GM23338 (cell line): ENCODE measurements at regions not wholly inside any gene's neighbourhood (a gene's known extent, or its start where the extent isn't known, plus 50 kb on each side); places are given as distances from the start of the nearest gene placed in this dataset.

Source experiments
- ATAC-seq: fragments of 200-7000 bp; cut with Tn5 transposase; 3 replicates; pipeline ENCODE4 v1.9.1; 2020
- DNase-seq: peaks from one replicate; pipeline ENCODE4 v3.0.0-alpha.2; 2015; ENCODE audit warnings: low spot score
- H2AFZ ChIP-seq: fragments of 200-600 bp; sonication (generic); 2 replicates; pipeline ENCODE4 v1.8.0; 2016; ENCODE audit warnings: antibody characterized with exemption, mild to moderate bottlenecking, moderate library complexity
- H3F3A ChIP-seq: fragments of 200-600 bp; sonication (generic); replicated peaks from 2 replicates; pipeline ENCODE4 v1.8.0; 2017; ENCODE audit warnings: antibody characterized with exemption, mixed run types, low read depth
- H3K27ac ChIP-seq: fragments of 200-600 bp; sonication (generic); 2 replicates; pipeline ENCODE4 v1.6.1; 2016; ENCODE audit warnings: low read depth
- H3K27me3 ChIP-seq: fragments of 200-600 bp; sonication (generic); 2 replicates; pipeline ENCODE4 v1.8.0; 2016; ENCODE audit warnings: mild to moderate bottlenecking, mixed run types, moderate library complexity; ENCODE audit not compliant: insufficient read depth
- H3K36me3 ChIP-seq: fragments of 200-600 bp; sonication (generic); 2 replicates; pipeline ENCODE4 v1.8.0; 2016; ENCODE audit warnings: mild to moderate bottlenecking; ENCODE audit not compliant: insufficient read depth
- H3K4me1 ChIP-seq: fragments of 200-600 bp; sonication (generic); 2 replicates; pipeline ENCODE4 v1.8.0; 2016; ENCODE audit warnings: mild to moderate bottlenecking, moderate library complexity; ENCODE audit not compliant: insufficient read depth
- H3K4me2 ChIP-seq: fragments of 200-600 bp; sonication (generic); 2 replicates; pipeline ENCODE4 v1.7.1; 2017; ENCODE audit warnings: mixed run types
- H3K4me3 ChIP-seq: fragments of 200-600 bp; sonication (generic); 2 replicates; pipeline ENCODE4 v1.6.1; 2016; ENCODE audit warnings: mixed run types
- H3K79me2 ChIP-seq: fragments of 200-600 bp; sonication (generic); replicated peaks from 2 replicates; pipeline ENCODE4 v1.8.0; 2017; ENCODE audit warnings: mild to moderate bottlenecking; ENCODE audit not compliant: insufficient read depth
- H3K9me2 ChIP-seq: fragments of 200-600 bp; sonication (generic); 2 replicates; pipeline ENCODE4 v1.8.0; 2017; ENCODE audit not compliant: insufficient read depth
- H4K20me1 ChIP-seq: fragments of 200-600 bp; sonication (generic); replicated peaks from 2 replicates; pipeline ENCODE4 v1.8.0; 2017; ENCODE audit warnings: mild to moderate bottlenecking; ENCODE audit not compliant: insufficient read depth
- H3K27ac Mint-ChIP-seq: 2 replicates; pipeline ENCODE4 v1.8.0; 2020; ENCODE audit warnings: inconsistent platforms, mild to moderate bottlenecking, moderate library complexity, mixed read lengths
- H3K27me3 Mint-ChIP-seq: 3 replicates; pipeline ENCODE4 v1.8.0; 2022; ENCODE audit warnings: low read depth, mild to moderate bottlenecking, moderate library complexity, mixed read lengths, inconsistent platforms; ENCODE audit not compliant: insufficient read depth, poor library complexity
- H3K36me3 Mint-ChIP-seq: 3 replicates; pipeline ENCODE4 v1.8.0; 2021; ENCODE audit warnings: low read depth, mild to moderate bottlenecking, inconsistent platforms, moderate library complexity, mixed read lengths
- H3K4me1 Mint-ChIP-seq: 3 replicates; pipeline ENCODE4 v1.8.0; 2020; ENCODE audit warnings: mild to moderate bottlenecking, inconsistent platforms, mixed read lengths
- H3K4me3 Mint-ChIP-seq: 3 replicates; pipeline ENCODE4 v1.8.0; 2021; ENCODE audit warnings: moderate library complexity, mild to moderate bottlenecking, inconsistent platforms, mixed read lengths
- H3K9me3 Mint-ChIP-seq: 3 replicates; pipeline ENCODE4 v1.8.0; 2020; ENCODE audit warnings: moderate library complexity, mild to moderate bottlenecking, inconsistent platforms, mixed read lengths
- CREB1 ChIP-seq: fragments of 250-450 bp; sonication (Bioruptor Pico); IDR thresholded peaks from 2 replicates; pipeline ENCODE4 v1.5.0; 2020; ENCODE audit warnings: low read depth, mild to moderate bottlenecking, moderate library complexity
- EZH2 ChIP-seq: fragments of 200-600 bp; sonication (generic); IDR thresholded peaks from one replicate; pipeline ENCODE4 v1.8.0; 2017; ENCODE audit warnings: antibody characterized with exemption, mild to moderate bottlenecking, low read depth; ENCODE audit not compliant: unreplicated experiment
- EZH2phosphoT487 ChIP-seq: fragments of 200-600 bp; sonication (generic); IDR thresholded peaks from one replicate; pipeline ENCODE4 v1.8.1; 2018; ENCODE audit warnings: antibody characterized with exemption; ENCODE audit not compliant: unreplicated experiment
- JUNB ChIP-seq: IDR thresholded peaks from one replicate; pipeline ENCODE4 v1.6.1; 2016; ENCODE audit warnings: antibody characterized with exemption; ENCODE audit not compliant: unreplicated experiment
- NANOG ChIP-seq: IDR thresholded peaks from 2 replicates; pipeline ENCODE4 v1.6.1; 2016; ENCODE audit warnings: antibody characterized with exemption, borderline replicate concordance
- ZNF114 ChIP-seq: fragments of 250-450 bp; sonication (Bioruptor Pico); IDR thresholded peaks from 2 replicates; pipeline ENCODE4 v1.5.0; 2020; ENCODE audit warnings: mild to moderate bottlenecking, moderate library complexity
- ZNF331 ChIP-seq: fragments of 250-450 bp; sonication (Bioruptor Pico); IDR thresholded peaks from 2 replicates; pipeline ENCODE4 v1.5.0; 2020; ENCODE audit warnings: low read depth, mild to moderate bottlenecking, moderate library complexity
- TF ChIP-seq, protein P1 (sequence below): IDR thresholded peaks from 2 replicates; pipeline ENCODE4 v1.6.1; 2016; ENCODE audit warnings: antibody characterized with exemption
- TF ChIP-seq, protein P2 (sequence below): IDR thresholded peaks from one replicate; pipeline ENCODE4 v1.6.1; 2018; ENCODE audit warnings: antibody characterized with exemption; ENCODE audit not compliant: unreplicated experiment
- TF ChIP-seq, protein P3 (sequence below): fragments of 250-450 bp; sonication (Bioruptor Pico); IDR thresholded peaks from 2 replicates; pipeline ENCODE4 v1.5.0; 2020; ENCODE audit warnings: mild to moderate bottlenecking, moderate library complexity
- TF ChIP-seq, protein P4 (sequence below), 2 experiments: fragments of 200-600 bp in 1 of 2; sonication (generic) in 1 of 2; conservative IDR thresholded peaks; 2 replicates each; pipeline versions ENCODE4 v1.5.1 to v1.6.1; 2016 to 2017; ENCODE audit warnings: antibody characterized with exemption in 2 of 2, low read depth in 2 of 2, mild to moderate bottlenecking in 2 of 2, moderate library complexity in 1 of 2

DNA sequence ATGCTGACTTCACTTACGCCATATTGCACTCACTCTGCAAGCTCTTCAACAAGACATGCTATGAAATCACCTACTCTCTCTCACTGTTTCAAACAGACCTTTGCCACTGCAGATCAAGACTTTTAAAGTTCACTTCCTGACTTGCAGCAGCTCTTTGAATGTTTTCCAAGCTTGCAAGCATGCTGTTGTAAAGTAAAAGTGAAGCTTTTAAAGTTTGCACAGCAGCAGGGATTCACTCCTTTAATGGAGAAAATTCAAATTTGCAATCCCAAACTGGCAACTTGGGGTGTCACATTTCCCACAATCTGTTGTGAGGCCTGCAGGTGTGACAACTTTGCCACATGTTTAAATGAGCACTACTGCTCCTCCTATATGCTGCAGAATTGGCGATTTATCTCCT, 270.9 kb downstream of the ALX1 start:
- Histone ChIP-seq H2AFZ (no peak overlapping the region), H3K4me2 (peak overlapping the region; percentile 49)

DNA sequence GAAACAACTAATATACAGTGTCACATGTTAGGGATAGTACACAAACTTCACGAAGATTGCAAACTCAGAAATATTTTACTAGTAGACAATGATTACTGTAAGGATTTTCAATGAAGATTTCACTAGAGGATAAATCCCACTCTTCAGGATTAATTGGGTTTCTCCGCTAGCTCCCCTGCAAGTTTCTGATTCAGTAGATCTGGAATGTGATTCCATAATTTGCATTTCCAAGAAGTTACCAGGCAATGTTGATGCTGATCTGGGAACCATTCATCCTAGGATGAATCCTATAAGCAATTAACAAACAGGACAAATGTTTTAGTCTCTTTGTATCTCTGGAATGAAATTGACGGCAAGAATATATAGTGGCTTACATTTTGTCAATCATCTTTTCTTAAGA, 272.4 kb downstream of the ALX1 start:
- ATAC-seq, result no peak
- peak overlapping the region; percentile 17; the same call in 1 of the 2 replicates for H3K4me2 ChIP-seq
- no peak overlapping the region for H3K4me3 ChIP-seq
- H3K4me1 ChIP-seq, result peaks cover 35% of the 10 kb centered on the region
- H3K9me2 ChIP-seq, result no peaks in the 10 kb centered on the region
- Mint-ChIP-seq H3K4me1 (peaks cover 41% of the 10 kb centered on the region), H3K4me3 (no peak overlapping the region), H3K36me3 (no peaks in the 10 kb centered on the region), H3K9me3 (no peaks in the 10 kb centered on the region), H3K27me3 (no peaks in the 10 kb centered on the region), H3K27ac (no peak overlapping the region)
- H3K36me3 ChIP-seq, result no peaks in the 10 kb centered on the region
- no peaks in the 10 kb centered on the region for H3F3A ChIP-seq
- H2AFZ ChIP-seq, result no peak overlapping the region
- H3K27me3 ChIP-seq, result no peaks in the 10 kb centered on the region
- no peaks in the 10 kb centered on the region for H4K20me1 ChIP-seq
- no peaks in the 10 kb centered on the region for H3K79me2 ChIP-seq
- H3K27ac ChIP-seq, result no peak overlapping the region
- DNase-seq, result no peak
- TF ChIP-seq, protein P1, sequence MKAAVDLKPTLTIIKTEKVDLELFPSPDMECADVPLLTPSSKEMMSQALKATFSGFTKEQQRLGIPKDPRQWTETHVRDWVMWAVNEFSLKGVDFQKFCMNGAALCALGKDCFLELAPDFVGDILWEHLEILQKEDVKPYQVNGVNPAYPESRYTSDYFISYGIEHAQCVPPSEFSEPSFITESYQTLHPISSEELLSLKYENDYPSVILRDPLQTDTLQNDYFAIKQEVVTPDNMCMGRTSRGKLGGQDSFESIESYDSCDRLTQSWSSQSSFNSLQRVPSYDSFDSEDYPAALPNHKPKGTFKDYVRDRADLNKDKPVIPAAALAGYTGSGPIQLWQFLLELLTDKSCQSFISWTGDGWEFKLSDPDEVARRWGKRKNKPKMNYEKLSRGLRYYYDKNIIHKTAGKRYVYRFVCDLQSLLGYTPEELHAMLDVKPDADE, result no peak
- TF ChIP-seq ZNF331 (CRISPR knock-in tag) (no peak), ZNF114 (CRISPR knock-in tag) (no peak), EZH2phosphoT487 (no peak), EZH2 (no peak), CREB1 (no peak)
- TF ChIP-seq, protein P2, sequence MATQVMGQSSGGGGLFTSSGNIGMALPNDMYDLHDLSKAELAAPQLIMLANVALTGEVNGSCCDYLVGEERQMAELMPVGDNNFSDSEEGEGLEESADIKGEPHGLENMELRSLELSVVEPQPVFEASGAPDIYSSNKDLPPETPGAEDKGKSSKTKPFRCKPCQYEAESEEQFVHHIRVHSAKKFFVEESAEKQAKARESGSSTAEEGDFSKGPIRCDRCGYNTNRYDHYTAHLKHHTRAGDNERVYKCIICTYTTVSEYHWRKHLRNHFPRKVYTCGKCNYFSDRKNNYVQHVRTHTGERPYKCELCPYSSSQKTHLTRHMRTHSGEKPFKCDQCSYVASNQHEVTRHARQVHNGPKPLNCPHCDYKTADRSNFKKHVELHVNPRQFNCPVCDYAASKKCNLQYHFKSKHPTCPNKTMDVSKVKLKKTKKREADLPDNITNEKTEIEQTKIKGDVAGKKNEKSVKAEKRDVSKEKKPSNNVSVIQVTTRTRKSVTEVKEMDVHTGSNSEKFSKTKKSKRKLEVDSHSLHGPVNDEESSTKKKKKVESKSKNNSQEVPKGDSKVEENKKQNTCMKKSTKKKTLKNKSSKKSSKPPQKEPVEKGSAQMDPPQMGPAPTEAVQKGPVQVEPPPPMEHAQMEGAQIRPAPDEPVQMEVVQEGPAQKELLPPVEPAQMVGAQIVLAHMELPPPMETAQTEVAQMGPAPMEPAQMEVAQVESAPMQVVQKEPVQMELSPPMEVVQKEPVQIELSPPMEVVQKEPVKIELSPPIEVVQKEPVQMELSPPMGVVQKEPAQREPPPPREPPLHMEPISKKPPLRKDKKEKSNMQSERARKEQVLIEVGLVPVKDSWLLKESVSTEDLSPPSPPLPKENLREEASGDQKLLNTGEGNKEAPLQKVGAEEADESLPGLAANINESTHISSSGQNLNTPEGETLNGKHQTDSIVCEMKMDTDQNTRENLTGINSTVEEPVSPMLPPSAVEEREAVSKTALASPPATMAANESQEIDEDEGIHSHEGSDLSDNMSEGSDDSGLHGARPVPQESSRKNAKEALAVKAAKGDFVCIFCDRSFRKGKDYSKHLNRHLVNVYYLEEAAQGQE, result no peak
- TF ChIP-seq, protein P3, sequence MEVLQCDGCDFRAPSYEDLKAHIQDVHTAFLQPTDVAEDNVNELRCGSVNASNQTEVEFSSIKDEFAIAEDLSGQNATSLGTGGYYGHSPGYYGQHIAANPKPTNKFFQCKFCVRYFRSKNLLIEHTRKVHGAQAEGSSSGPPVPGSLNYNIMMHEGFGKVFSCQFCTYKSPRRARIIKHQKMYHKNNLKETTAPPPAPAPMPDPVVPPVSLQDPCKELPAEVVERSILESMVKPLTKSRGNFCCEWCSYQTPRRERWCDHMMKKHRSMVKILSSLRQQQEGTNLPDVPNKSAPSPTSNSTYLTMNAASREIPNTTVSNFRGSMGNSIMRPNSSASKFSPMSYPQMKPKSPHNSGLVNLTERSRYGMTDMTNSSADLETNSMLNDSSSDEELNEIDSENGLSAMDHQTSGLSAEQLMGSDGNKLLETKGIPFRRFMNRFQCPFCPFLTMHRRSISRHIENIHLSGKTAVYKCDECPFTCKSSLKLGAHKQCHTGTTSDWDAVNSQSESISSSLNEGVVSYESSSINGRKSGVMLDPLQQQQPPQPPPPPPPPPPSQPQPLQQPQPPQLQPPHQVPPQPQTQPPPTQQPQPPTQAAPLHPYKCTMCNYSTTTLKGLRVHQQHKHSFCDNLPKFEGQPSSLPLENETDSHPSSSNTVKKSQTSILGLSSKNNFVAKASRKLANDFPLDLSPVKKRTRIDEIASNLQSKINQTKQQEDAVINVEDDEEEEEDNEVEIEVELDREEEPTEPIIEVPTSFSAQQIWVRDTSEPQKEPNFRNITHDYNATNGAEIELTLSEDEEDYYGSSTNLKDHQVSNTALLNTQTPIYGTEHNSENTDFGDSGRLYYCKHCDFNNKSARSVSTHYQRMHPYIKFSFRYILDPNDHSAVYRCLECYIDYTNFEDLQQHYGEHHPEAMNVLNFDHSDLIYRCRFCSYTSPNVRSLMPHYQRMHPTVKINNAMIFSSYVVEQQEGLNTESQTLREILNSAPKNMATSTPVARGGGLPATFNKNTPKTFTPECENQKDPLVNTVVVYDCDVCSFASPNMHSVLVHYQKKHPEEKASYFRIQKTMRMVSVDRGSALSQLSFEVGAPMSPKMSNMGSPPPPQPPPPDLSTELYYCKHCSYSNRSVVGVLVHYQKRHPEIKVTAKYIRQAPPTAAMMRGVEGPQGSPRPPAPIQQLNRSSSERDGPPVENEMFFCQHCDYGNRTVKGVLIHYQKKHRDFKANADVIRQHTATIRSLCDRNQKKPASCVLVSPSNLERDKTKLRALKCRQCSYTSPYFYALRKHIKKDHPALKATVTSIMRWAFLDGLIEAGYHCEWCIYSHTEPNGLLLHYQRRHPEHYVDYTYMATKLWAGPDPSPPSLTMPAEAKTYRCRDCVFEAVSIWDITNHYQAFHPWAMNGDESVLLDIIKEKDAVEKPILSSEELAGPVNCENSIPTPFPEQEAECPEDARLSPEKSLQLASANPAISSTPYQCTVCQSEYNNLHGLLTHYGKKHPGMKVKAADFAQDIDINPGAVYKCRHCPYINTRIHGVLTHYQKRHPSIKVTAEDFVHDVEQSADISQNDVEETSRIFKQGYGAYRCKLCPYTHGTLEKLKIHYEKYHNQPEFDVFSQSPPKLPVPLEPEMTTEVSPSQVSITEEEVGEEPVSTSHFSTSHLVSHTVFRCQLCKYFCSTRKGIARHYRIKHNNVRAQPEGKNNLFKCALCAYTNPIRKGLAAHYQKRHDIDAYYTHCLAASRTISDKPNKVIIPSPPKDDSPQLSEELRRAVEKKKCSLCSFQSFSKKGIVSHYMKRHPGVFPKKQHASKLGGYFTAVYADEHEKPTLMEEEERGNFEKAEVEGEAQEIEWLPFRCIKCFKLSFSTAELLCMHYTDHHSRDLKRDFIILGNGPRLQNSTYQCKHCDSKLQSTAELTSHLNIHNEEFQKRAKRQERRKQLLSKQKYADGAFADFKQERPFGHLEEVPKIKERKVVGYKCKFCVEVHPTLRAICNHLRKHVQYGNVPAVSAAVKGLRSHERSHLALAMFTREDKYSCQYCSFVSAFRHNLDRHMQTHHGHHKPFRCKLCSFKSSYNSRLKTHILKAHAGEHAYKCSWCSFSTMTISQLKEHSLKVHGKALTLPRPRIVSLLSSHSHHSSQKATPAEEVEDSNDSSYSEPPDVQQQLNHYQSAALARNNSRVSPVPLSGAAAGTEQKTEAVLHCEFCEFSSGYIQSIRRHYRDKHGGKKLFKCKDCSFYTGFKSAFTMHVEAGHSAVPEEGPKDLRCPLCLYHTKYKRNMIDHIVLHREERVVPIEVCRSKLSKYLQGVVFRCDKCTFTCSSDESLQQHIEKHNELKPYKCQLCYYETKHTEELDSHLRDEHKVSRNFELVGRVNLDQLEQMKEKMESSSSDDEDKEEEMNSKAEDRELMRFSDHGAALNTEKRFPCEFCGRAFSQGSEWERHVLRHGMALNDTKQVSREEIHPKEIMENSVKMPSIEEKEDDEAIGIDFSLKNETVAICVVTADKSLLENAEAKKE, result no peak
- TF ChIP-seq, protein P4, sequence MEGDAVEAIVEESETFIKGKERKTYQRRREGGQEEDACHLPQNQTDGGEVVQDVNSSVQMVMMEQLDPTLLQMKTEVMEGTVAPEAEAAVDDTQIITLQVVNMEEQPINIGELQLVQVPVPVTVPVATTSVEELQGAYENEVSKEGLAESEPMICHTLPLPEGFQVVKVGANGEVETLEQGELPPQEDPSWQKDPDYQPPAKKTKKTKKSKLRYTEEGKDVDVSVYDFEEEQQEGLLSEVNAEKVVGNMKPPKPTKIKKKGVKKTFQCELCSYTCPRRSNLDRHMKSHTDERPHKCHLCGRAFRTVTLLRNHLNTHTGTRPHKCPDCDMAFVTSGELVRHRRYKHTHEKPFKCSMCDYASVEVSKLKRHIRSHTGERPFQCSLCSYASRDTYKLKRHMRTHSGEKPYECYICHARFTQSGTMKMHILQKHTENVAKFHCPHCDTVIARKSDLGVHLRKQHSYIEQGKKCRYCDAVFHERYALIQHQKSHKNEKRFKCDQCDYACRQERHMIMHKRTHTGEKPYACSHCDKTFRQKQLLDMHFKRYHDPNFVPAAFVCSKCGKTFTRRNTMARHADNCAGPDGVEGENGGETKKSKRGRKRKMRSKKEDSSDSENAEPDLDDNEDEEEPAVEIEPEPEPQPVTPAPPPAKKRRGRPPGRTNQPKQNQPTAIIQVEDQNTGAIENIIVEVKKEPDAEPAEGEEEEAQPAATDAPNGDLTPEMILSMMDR (conservative IDR thresholded peaks at IDR 0.05; ENCODE audit: low read depth in 2 of 2), result no peak

More for the DNA sequence above, 270.9 kb downstream of the ALX1 start:
- H3K4me1 ChIP-seq, result peaks cover 35% of the 10 kb centered on the region
- DNase-seq (peak; percentile 60), ATAC-seq (peak; percentile 77)
- no peaks in the 10 kb centered on the region for H3K9me2 ChIP-seq
- H3K27me3 Mint-ChIP-seq, result no peaks in the 10 kb centered on the region
- no peaks in the 10 kb centered on the region for H3K9me3 Mint-ChIP-seq
- no peaks in the 10 kb centered on the region for H4K20me1 ChIP-seq
- H3K4me3 ChIP-seq, result no peak overlapping the region
- H3K4me1 Mint-ChIP-seq, result peaks cover 41% of the 10 kb centered on the region
- no peaks in the 10 kb centered on the region for H3K79me2 ChIP-seq
- peak overlapping the region; percentile 93 for H3K27ac Mint-ChIP-seq
- H3K27me3 ChIP-seq, result no peaks in the 10 kb centered on the region
- no peaks in the 10 kb centered on the region for H3F3A ChIP-seq
- H3K36me3 Mint-ChIP-seq, result no peaks in the 10 kb centered on the region
- H3K36me3 ChIP-seq, result no peaks in the 10 kb centered on the region
- peak overlapping the region; percentile 93 for H3K27ac ChIP-seq
- TF ChIP-seq JUNB, result no peak
- TF ChIP-seq NANOG, result peak; percentile 20; the same call in 1 of the 2 replicates
- no peak overlapping the region; the same call in 2 of the 3 replicates for H3K4me3 Mint-ChIP-seq
